Osteoblast (primary cell): ENCODE measurements at regions not wholly inside any gene's neighbourhood (a gene's known extent, or its start where the extent isn't known, plus 50 kb on each side); places are given as distances from the start of the nearest gene placed in this dataset.

Source experiments
- DNase-seq: peaks from one replicate; pipeline ENCODE4 v3.0.0; 2011; ENCODE audit warnings: low spot score, mixed read lengths; ENCODE audit not compliant: insufficient read length; ENCODE audit errors: missing footprints
- H2AFZ ChIP-seq: 2 replicates; pipeline ENCODE4 v1.6.0; 2011; ENCODE audit warnings: mild to moderate bottlenecking, low read length
- H3K27ac ChIP-seq: 2 replicates; pipeline ENCODE4 v1.5.1; 2011; ENCODE audit warnings: mild to moderate bottlenecking, low read depth, low read length, moderate library complexity
- H3K27me3 ChIP-seq: 2 replicates; pipeline ENCODE4 v1.6.0; 2012; ENCODE audit warnings: mild to moderate bottlenecking, control low read depth, inconsistent platforms, low read length, moderate library complexity; ENCODE audit not compliant: insufficient read depth
- H3K36me3 ChIP-seq: 2 replicates; pipeline ENCODE4 v1.5.1; 2011; ENCODE audit warnings: mild to moderate bottlenecking, low read length, control low read depth, moderate library complexity; ENCODE audit not compliant: insufficient read depth
- H3K4me1 ChIP-seq: 2 replicates; pipeline ENCODE4 v1.5.1; 2011; ENCODE audit warnings: mild to moderate bottlenecking, low read length, control low read depth, moderate library complexity; ENCODE audit not compliant: insufficient read depth
- H3K4me2 ChIP-seq: 2 replicates; pipeline ENCODE4 v1.6.0; 2011; ENCODE audit warnings: mild to moderate bottlenecking, low read length; ENCODE audit not compliant: insufficient read depth
- H3K4me3 ChIP-seq: fragments of 200-600 bp; sonication (generic); 3 replicates; pipeline ENCODE4 v1.5.1; 2012; ENCODE audit warnings: mild to moderate bottlenecking, low read length, inconsistent platforms; ENCODE audit not compliant: insufficient read depth
- H3K79me2 ChIP-seq: 2 replicates; pipeline ENCODE4 v1.6.0; 2012; ENCODE audit warnings: mild to moderate bottlenecking, low read length, control low read depth, inconsistent platforms; ENCODE audit not compliant: insufficient read depth
- H3K9me3 ChIP-seq: 2 replicates; pipeline ENCODE4 v1.5.1; 2011; ENCODE audit warnings: low read depth, low read length, control low read depth
- H4K20me1 ChIP-seq: 2 replicates; pipeline ENCODE4 v1.6.0; 2012; ENCODE audit warnings: mild to moderate bottlenecking, low read length, control low read depth; ENCODE audit not compliant: insufficient read depth
- CTCF ChIP-seq: IDR thresholded peaks from 2 replicates; pipeline ENCODE4 v1.5.1; 2011; ENCODE audit warnings: mild to moderate bottlenecking, low read depth, low read length, moderate library complexity; ENCODE audit errors: extremely low read depth

GRCh38 chr10:107497024-107497423 is 332.5 kb upstream of the SORCS1 start:
- no peaks in the 10 kb centered on the region for H3K9me3 ChIP-seq
- no peak overlapping the region for H3K4me3 ChIP-seq
- H2AFZ ChIP-seq = no peak overlapping the region
- no peak overlapping the region for H3K27ac ChIP-seq
- H4K20me1 ChIP-seq = no peaks in the 10 kb centered on the region
- H3K27me3 ChIP-seq = no peaks in the 10 kb centered on the region
- no peaks in the 10 kb centered on the region for H3K4me1 ChIP-seq
- H3K36me3 ChIP-seq = no peaks in the 10 kb centered on the region
- DNase-seq = no peak
- no peak for TF ChIP-seq CTCF
- H3K4me2 ChIP-seq = no peak overlapping the region
- no peaks in the 10 kb centered on the region for H3K79me2 ChIP-seq

DNA sequence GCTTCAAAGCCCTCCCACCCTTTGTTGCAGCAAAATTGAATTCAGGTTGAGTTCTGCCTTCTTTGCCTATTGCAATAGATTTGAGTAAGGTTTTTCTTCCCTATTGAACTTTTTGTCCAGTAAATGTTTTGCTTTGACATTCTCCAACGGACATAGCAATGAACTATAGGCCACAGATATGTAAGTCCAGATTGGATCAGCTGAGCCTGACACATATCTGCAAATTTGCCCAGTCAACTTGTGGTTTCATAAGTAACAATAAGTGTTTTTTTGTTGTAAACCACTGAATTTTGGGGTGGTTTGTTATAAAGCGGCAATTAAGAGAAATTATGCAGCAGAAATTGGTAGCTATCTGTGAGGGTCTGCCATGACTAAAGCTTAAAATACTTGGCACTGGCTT is 332.1 kb upstream of the SORCS1 start:
- H4K20me1 ChIP-seq = no peaks in the 10 kb centered on the region
- DNase-seq = no peak
- H2AFZ ChIP-seq = no peak overlapping the region
- TF ChIP-seq CTCF = no peak
- H3K79me2 ChIP-seq = no peaks in the 10 kb centered on the region
- no peaks in the 10 kb centered on the region for H3K4me1 ChIP-seq
- H3K27me3 ChIP-seq = no peaks in the 10 kb centered on the region
- H3K27ac ChIP-seq = no peak overlapping the region
- no peak overlapping the region for H3K4me3 ChIP-seq
- H3K36me3 ChIP-seq = no peaks in the 10 kb centered on the region
- no peaks in the 10 kb centered on the region for H3K9me3 ChIP-seq
- no peak overlapping the region for H3K4me2 ChIP-seq

DNA sequence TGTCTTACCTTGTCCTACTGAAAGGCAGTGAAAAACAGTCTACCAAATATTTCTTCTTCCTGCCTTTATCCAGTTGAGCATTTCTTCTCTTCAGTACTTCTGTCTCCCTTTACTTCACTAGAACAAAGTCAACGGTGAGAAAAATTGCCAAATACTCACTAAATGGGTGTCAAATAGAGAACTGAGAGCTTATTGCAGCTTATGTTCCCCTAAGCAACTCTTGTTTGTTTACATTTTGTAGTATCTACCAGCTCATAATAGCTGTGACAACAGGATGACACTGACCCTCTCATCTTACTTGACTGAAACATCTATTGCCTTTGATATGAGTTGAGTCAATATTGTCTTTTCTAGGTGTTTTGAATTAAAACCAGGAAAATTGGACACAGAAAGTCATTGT is 327.9 kb upstream of the SORCS1 start:
- no peak overlapping the region for H2AFZ ChIP-seq
- no peaks in the 10 kb centered on the region for H4K20me1 ChIP-seq
- no peaks in the 10 kb centered on the region for H3K9me3 ChIP-seq
- no peak for DNase-seq
- TF ChIP-seq CTCF = no peak
- H3K79me2 ChIP-seq = no peaks in the 10 kb centered on the region
- no peak overlapping the region for H3K27ac ChIP-seq
- no peaks in the 10 kb centered on the region for H3K36me3 ChIP-seq
- H3K27me3 ChIP-seq = no peaks in the 10 kb centered on the region
- no peak overlapping the region for H3K4me3 ChIP-seq
- no peaks in the 10 kb centered on the region for H3K4me1 ChIP-seq
- no peak overlapping the region for H3K4me2 ChIP-seq

DNA sequence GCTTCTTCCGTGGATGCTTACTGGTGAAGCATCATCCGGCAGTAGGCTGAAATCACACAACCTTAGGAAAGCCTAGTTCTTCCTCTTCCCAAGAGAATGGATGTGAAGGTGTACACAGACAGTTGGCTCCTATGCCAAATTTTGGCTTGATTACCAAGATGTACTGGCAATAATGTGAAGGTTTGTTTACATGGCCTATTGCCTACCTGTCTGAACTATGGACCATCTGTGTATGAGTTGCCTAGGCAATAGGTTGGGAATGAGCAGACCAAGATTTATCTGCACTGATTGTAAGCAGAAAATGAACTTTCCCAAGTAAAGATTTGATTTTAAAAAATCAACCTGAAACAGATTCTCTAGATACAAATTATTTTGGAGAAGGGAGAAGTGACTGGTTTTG is 325.9 kb upstream of the SORCS1 start:
- H3K4me2 ChIP-seq = no peak overlapping the region
- no peaks in the 10 kb centered on the region for H3K27me3 ChIP-seq
- no peaks in the 10 kb centered on the region for H4K20me1 ChIP-seq
- no peaks in the 10 kb centered on the region for H3K9me3 ChIP-seq
- no peak for DNase-seq
- H3K4me1 ChIP-seq = no peaks in the 10 kb centered on the region
- no peak overlapping the region for H3K27ac ChIP-seq
- H3K4me3 ChIP-seq = no peak overlapping the region
- H3K79me2 ChIP-seq = no peaks in the 10 kb centered on the region
- H3K36me3 ChIP-seq = no peaks in the 10 kb centered on the region
- H2AFZ ChIP-seq = no peak overlapping the region
- TF ChIP-seq CTCF = no peak
